T-helper 1 cell treated with Interleukin-12 subunit alpha and Interleukin-12 subunit beta and Interleukin-4 antibody, amounts not matched to agents 30 μg/mL and 1 μg/mL, for 36 hours (primary cell): ENCODE measurements at regions not wholly inside any gene's neighbourhood (a gene's known extent, or its start where the extent isn't known, plus 50 kb on each side); places are given as distances from the start of the nearest gene placed in this dataset.

Experiments used
- H3K27ac Mint-ChIP-seq: one replicate; pipeline ENCODE4 v1.8.0; 2021; ENCODE audit warnings: mild to moderate bottlenecking, mixed read lengths
- H3K27me3 Mint-ChIP-seq: one replicate; pipeline ENCODE4 v1.8.0; 2021; ENCODE audit warnings: low read depth, mixed read lengths
- H3K36me3 Mint-ChIP-seq: one replicate; pipeline ENCODE4 v1.8.0; 2021; ENCODE audit warnings: low read depth, mixed read lengths
- H3K4me1 Mint-ChIP-seq: one replicate; pipeline ENCODE4 v1.8.0; 2021; ENCODE audit warnings: low read depth, mixed read lengths
- H3K4me3 Mint-ChIP-seq: one replicate; pipeline ENCODE4 v1.8.0; 2021; ENCODE audit warnings: mild to moderate bottlenecking, moderate library complexity, mixed read lengths
- H3K9me3 Mint-ChIP-seq: one replicate; pipeline ENCODE4 v1.8.0; 2021; ENCODE audit warnings: mixed read lengths

GRCh38 chr22:49535527-49536125 is 292.0 kb downstream of the BRD1 start:
- Mint-ChIP-seq H3K27me3 (no peaks in the 10 kb centered on the region), H3K4me3 (no peak overlapping the region), H3K9me3 (no peaks in the 10 kb centered on the region), H3K4me1 (no peaks in the 10 kb centered on the region), H3K36me3 (no peaks in the 10 kb centered on the region), H3K27ac (no peak overlapping the region)

GRCh38 chr22:49535126-49535525 is 292.5 kb downstream of the BRD1 start:
- no peaks in the 10 kb centered on the region for H3K27me3 Mint-ChIP-seq
- no peaks in the 10 kb centered on the region for H3K36me3 Mint-ChIP-seq
- H3K27ac Mint-ChIP-seq: no peak overlapping the region
- H3K9me3 Mint-ChIP-seq: no peaks in the 10 kb centered on the region
- no peaks in the 10 kb centered on the region for H3K4me1 Mint-ChIP-seq
- no peak overlapping the region for H3K4me3 Mint-ChIP-seq

GRCh38 chr22:49534386-49534785 is 293.3 kb downstream of the BRD1 start:
- Mint-ChIP-seq H3K9me3 (no peaks in the 10 kb centered on the region), H3K27me3 (no peaks in the 10 kb centered on the region), H3K27ac (no peak overlapping the region)

GRCh38 chr22:49533886-49534285 is 293.8 kb downstream of the BRD1 start:
- Mint-ChIP-seq H3K9me3 (no peaks in the 10 kb centered on the region), H3K27ac (no peak overlapping the region), H3K36me3 (no peaks in the 10 kb centered on the region), H3K4me1 (no peaks in the 10 kb centered on the region), H3K27me3 (no peaks in the 10 kb centered on the region), H3K4me3 (no peak overlapping the region)

More at GRCh38 chr22:49534386-49534785, 293.3 kb downstream of the BRD1 start:
- no peak overlapping the region for H3K4me3 Mint-ChIP-seq
- no peaks in the 10 kb centered on the region for H3K36me3 Mint-ChIP-seq
- no peaks in the 10 kb centered on the region for H3K4me1 Mint-ChIP-seq

- no peak overlapping the region for H3K4me3 Mint-ChIP-seq
- H3K27me3 Mint-ChIP-seq: no peaks in the 10 kb centered on the region
- no peak overlapping the region for H3K27ac Mint-ChIP-seq
- H3K36me3 Mint-ChIP-seq: no peaks in the 10 kb centered on the region
- H3K9me3 Mint-ChIP-seq: no peaks in the 10 kb centered on the region
- H3K4me1 Mint-ChIP-seq: no peaks in the 10 kb centered on the region
Measured at GRCh38 chr22:49532869-49533802, 294.5 kb downstream of the BRD1 start.

- Mint-ChIP-seq H3K9me3 (no peaks in the 10 kb centered on the region), H3K27me3 (no peaks in the 10 kb centered on the region)
Measured at GRCh38 chr22:49531368-49531791, 296.3 kb downstream of the BRD1 start.

GRCh38 chr22:49530671-49531367 is 296.9 kb downstream of the BRD1 start:
- H3K27me3 Mint-ChIP-seq: no peaks in the 10 kb centered on the region
- H3K4me1 Mint-ChIP-seq: no peaks in the 10 kb centered on the region
- H3K4me3 Mint-ChIP-seq: no peak overlapping the region
- H3K9me3 Mint-ChIP-seq: no peaks in the 10 kb centered on the region
- H3K27ac Mint-ChIP-seq: no peak overlapping the region
- no peaks in the 10 kb centered on the region for H3K36me3 Mint-ChIP-seq

More at GRCh38 chr22:49531368-49531791, 296.3 kb downstream of the BRD1 start:
- H3K4me3 Mint-ChIP-seq: no peak overlapping the region
- H3K36me3 Mint-ChIP-seq: no peaks in the 10 kb centered on the region
- H3K4me1 Mint-ChIP-seq: no peaks in the 10 kb centered on the region
- H3K27ac Mint-ChIP-seq: no peak overlapping the region

- Mint-ChIP-seq H3K4me1 (no peaks in the 10 kb centered on the region), H3K36me3 (no peaks in the 10 kb centered on the region), H3K27me3 (no peaks in the 10 kb centered on the region), H3K9me3 (no peaks in the 10 kb centered on the region), H3K4me3 (no peak overlapping the region), H3K27ac (no peak overlapping the region)
Measured at GRCh38 chr22:49528420-49528720, 299.3 kb downstream of the BRD1 start.

GRCh38 chr22:49527611-49528419 is 299.9 kb downstream of the BRD1 start:
- Mint-ChIP-seq H3K9me3 (no peaks in the 10 kb centered on the region), H3K4me3 (no peak overlapping the region), H3K4me1 (no peaks in the 10 kb centered on the region), H3K27me3 (no peaks in the 10 kb centered on the region), H3K36me3 (no peaks in the 10 kb centered on the region), H3K27ac (no peak overlapping the region)

GRCh38 chr22:49525801-49526535 is 301.7 kb downstream of the BRD1 start:
- Mint-ChIP-seq H3K27ac (no peak overlapping the region), H3K4me1 (no peaks in the 10 kb centered on the region), H3K36me3 (no peaks in the 10 kb centered on the region), H3K9me3 (no peaks in the 10 kb centered on the region), H3K27me3 (no peaks in the 10 kb centered on the region), H3K4me3 (no peak overlapping the region)

GRCh38 chr22:49525360-49525759 is 302.3 kb downstream of the BRD1 start:
- H3K36me3 Mint-ChIP-seq: no peaks in the 10 kb centered on the region
- no peaks in the 10 kb centered on the region for H3K4me1 Mint-ChIP-seq
- no peak overlapping the region for H3K27ac Mint-ChIP-seq
- no peaks in the 10 kb centered on the region for H3K9me3 Mint-ChIP-seq
- H3K27me3 Mint-ChIP-seq: no peaks in the 10 kb centered on the region
- H3K4me3 Mint-ChIP-seq: no peak overlapping the region

- H3K4me1 Mint-ChIP-seq: no peaks in the 10 kb centered on the region
- H3K9me3 Mint-ChIP-seq: no peaks in the 10 kb centered on the region
- no peaks in the 10 kb centered on the region for H3K36me3 Mint-ChIP-seq
- no peak overlapping the region for H3K27ac Mint-ChIP-seq
- no peak overlapping the region for H3K4me3 Mint-ChIP-seq
- no peaks in the 10 kb centered on the region for H3K27me3 Mint-ChIP-seq
Measured at GRCh38 chr22:49524362-49524761, 303.3 kb downstream of the BRD1 start.

GRCh38 chr22:49523374-49524008 is 304.2 kb downstream of the BRD1 start:
- no peak overlapping the region for H3K4me3 Mint-ChIP-seq
- no peak overlapping the region for H3K27ac Mint-ChIP-seq
- H3K36me3 Mint-ChIP-seq: no peaks in the 10 kb centered on the region
- H3K4me1 Mint-ChIP-seq: no peaks in the 10 kb centered on the region
- H3K9me3 Mint-ChIP-seq: no peaks in the 10 kb centered on the region
- H3K27me3 Mint-ChIP-seq: no peaks in the 10 kb centered on the region
